ENCODE measurements at regions not wholly inside any gene's neighbourhood (a gene's known extent, or its start where the extent isn't known, plus 50 kb on each side); places are given as distances from the start of the nearest gene placed in this dataset.
"Not testable (repeated sequence)": the region's sequence is repeated elsewhere in the genome, so short reads cannot be mapped to it uniquely, and the experiment has no call there.

DNA sequence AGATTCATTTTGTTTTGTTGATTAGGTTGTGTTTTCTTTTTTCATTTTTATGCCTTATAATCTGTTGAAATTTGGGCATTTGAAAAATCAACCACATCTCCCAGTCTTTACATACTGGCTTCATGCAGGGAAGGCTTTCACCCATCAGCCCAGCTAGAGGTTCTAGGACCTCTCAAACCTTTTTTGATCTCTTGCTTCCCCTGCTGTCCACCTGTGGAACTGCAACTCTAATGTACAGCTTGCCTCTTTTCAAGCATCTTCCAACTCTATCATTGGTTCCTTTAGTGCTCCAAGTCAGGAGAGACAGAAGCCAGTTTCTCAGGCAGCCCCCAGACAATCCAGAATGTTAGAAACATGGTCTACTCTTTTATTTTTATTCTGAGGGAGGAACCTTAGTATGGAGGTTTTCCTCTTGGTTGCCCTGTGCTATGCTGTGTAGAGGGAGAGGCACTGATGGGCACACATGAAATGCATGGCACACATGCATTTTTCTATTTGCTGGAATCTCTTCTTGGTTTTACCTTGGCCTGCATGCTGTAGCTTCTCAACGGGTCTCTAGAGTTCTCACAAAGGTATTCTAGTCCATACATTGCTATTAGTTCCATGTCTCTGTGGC lies 107.2 kb upstream of the L3MBTL4 start:
- DNase-seq: peak in 1 of 51 donors; percentile 12

DNA sequence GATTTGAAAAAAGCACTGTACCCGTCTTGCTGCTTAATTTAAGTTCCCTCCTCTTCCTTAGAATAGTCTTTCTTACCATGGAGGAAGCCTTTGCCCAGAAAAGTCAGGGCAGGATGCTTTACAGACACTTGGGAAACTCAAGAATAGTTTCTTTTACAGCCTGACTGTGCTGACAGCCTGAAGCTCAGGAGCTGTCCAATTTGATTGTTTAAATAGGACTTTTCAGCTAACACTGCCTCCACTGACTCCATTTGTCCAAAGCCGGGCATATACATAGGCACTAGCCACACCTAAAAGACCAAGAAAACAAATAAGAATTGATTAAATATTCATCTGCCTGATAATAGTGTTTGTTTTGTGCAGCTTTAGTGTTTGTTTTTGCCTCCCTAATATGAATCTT lies 110.9 kb upstream of the L3MBTL4 start:
- no peak for DNase-seq

DNA sequence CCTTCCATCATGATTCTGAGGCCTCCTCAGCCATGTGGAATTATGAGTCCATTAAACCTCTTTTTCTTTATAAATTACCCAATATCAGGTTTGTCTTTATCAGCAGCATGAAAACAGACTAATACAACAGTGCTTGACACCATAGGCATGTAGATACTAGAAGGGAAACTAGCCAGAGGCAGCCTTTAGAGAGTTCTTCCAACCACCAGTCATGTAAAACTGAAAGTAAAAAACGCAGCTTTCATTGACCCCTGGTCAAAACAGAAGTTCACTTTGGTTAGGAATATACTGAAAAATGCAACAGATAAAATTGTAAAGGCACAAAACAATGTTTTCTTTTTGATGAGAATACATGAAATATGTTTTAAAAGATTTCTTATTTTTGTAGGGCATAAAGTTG lies 122.8 kb upstream of the L3MBTL4 start:
- no peak for DNase-seq

DNA sequence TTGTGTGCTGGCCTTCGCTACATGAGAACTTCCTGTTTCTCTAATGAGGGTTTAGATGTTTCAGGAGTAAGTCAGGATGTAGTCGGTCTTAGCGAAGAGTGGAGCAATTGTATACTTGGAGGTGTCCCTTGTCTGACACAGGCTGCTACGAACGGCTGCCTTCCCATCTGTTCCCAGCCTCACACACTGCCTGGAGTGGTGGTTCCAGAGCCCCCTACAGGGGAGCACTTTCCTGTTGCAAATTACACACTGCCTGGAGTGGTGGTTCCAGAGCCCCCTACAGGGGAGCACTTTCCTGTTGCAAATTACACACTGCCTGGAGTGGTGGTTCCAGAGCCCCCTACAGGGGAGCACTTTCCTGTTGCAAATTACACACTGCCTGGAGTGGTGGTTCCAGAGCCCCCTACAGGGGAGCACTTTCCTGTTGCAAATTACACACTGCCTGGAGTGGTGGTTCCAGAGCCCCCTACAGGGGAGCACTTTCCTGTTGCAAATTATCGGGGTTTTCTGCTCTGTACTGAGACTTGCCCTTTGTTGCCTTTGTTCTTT lies 126.5 kb upstream of the L3MBTL4 start:
- not testable (repeated sequence) for DNase-seq

DNA sequence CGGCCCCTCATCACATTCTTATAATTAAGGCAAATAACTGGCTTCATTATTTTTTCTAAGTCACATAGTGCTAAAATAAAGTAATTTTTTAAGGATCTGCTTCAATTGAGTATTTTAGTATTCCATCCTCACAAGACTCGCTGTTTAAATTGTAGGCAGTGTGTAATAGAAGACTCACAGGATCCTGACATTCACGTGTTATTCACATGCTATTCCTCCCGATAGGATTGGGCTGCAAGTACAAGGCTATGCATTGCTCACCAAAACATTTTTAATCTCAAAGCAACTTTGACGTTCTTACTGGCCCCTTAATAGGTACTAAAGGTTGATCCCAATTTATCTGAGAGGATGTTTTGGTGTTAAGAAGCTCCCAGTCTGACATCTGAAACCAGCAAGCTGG lies 127.6 kb upstream of the L3MBTL4 start:
- DNase-seq: no peak

DNA sequence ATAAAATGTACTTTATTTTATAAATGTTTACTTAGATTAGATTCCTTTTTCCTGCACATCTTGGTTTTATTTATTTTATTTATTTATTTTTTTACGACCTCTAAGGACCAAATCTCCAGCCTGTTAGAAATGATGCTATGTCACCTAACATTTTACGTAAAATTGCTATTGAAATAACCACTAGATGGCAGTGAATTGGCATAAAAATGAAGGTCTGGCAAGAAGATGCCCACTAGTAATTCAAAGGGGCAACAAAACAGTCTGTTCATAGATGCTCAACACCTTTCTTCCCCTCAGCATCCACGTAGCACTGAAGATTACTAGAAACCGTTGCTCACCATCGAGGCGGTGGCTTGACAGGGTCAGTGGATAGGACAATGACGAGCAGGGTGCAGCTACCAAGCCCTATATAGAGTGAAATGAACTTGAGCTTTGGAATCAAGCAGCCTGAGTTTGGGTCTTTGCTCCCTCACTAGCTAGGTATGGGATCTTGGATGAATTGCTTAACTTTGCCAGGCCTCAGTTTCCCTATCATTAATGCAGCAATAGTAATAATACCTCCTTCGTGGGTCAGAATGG lies 128.7 kb upstream of the L3MBTL4 start:
- DNase-seq: peak in 2 of 51 donors; percentile 3 to 31

DNA sequence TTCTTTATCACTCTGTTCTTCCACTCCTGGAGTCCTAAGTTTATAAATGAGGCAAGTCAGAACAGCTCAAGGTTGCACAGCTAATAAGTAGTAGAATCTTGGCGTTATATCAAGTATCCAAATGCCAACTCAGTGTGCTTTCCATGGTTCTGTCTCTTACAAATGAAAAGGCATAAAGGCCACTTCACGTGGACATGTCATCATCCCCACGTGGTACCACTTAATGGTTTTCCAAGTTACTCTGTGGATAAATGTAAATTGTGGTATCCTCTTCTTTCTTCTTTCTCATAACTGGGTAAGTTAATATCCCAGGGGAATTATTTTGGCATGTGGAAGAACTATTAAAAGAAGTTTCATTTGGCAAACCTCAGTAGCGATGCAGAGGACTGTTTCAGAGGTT lies 131.5 kb upstream of the L3MBTL4 start:
- DNase-seq: no peak

DNA sequence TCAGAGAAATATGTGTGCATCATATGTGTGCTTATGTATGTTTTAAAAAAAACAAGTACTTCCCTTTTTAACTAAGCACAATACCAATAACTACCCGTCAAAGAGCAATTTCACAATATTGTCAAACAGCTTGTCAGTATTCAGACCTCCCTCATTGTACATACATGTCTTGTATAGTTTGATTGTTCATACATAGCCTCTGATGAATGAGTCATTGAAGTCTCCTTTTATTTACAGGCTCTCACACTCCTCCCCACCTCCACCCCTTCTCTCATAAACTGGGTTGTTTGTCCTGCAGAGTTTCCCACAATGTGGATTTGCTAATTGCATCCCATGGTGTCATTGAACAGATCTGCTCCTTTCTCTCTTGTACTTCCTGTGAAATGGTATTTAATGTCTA lies 132.8 kb upstream of the L3MBTL4 start:
- DNase-seq: no peak

DNA sequence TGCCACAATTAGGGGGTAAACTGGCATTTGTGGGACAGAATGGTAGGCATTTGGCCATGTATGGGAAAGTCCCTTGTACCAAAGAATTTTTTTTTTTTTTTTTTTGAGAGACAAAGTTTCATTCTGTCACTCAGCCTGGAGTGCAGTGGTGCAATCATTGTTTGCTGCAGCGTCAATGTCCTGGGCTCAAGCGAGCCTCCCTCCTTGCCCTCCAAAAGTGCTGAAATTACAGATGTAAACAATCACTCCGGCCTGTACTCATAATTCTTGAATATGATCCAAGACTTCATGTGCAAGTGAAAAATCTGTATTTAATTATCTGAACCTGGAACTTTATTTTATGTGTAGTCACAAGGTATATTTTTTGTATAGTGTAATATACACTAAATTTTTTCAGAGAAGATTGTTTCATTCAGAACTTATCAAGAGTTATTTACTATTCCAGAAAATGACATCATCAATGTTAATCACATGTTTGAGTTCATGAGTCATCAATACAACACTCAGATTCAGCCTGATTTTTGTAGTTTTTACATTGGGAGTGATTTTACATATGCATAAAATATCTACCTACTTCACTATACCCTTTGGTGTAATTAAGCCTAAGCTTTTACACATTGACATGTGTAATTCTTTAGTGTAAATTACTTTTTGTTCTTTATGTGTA lies 138.7 kb upstream of the L3MBTL4 start:
- DNase-seq: no peak

DNA sequence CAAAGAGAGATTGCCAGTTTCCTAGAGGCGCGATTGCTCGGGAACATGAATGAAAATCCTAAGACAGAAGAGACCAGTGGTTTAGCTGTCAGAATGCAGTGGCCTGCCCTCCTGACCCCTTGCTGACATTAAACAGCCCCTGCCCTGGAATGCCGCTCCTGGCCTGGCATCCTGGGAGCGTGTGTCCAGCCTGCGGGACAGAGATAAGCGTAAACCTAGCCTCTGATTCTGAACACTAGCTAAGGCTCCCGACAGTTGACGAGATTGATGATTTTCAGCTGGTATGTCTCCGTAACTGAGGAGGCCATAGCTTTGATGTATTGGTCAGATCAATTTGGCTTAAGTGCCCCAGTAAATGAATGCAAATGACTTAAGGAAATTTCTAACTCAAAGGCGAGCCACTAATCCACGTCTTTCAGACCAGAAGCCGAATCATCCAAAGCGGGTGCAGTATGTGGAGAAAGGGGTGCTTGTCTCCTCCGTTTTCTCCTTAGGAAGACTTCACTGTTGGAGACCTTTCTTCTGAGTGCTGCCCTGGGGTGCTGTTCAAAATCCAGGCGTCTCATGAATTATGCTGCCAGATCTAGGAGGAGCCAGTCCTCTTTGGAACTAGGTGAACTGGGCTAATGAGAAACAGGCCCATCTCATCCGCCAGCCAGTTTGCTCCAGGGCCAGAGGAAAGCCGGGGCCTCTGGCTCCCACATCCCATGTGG lies 142.5 kb upstream of the L3MBTL4 start:
- DNase-seq: no peak

DNA sequence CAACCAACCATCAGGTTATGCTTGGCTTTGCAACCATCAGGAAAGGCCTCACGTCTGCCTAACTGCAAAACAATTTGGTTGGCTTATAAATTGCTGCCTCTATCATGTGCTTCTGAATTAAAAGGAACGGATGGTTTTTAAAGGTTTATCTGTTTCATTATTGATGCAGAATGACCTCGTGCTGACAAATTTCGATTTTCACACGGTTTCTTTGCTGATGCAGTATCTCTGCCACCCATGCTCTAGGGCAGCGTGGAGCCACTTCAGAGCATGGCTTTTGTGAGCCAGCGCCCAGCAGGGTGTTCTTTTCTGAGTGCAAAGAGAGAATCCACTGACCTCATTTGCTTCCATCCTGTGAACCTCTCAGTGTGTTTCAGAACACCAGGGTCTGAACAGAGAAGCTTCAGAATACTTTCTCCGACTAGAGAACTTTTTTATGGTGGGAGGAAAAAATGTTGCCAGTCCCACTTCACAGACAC lies 143.1 kb upstream of the L3MBTL4 start:
- peak in 1 of 51 donors; percentile 4 for DNase-seq

DNA sequence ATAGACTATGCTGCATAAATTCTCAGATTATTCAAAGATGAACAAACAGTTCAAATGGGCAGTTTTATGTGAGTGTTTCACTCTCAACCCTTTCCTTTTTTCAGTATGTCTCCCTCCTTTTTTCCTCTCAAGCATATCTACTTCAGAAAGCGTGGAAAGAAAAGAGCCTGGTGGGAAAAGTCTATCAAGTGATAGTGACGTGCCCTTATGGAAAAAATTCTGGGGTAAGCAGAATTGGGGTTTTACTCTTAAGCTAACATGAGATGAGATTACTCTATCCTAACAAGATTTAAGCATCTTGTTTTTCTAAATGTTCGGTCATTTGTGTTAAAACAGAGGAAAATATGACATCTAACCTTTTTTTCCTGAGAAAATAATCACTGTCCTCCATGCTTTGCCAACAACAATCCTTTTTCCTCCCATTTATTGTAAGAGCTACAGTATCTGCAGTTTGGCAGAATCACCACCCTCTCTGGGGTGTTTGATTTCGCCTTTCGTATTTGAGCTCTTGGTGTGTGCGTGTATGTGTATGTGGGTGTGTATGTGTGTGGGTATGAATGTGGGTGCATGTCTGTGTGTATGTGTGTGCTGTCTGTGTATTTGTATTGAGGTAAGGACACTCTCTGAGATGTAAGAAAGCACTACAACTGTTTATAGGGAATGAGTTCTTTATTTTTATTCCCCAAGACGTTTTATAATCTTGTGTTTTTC lies 143.9 kb upstream of the L3MBTL4 start:
- DNase-seq: no peak

DNA sequence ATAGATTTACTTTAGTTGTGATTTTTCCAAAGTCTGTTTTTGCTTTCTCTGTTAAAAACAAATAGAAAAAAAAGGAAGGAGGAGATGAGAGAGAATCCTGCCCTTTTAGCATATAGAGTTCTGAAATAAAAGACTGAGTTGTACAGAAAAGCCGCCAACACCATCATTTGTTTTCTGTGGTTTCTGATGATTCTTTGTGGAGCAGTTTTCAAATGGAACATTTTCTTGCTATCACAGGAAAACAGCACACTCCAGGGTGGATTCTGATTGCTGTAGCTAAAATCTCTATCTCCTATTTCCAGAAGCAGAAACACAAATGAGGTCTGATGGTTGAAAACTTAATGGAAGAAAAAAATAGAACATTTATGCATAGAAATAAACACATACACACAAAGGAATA lies 144.6 kb upstream of the L3MBTL4 start:
- no peak for DNase-seq

DNA sequence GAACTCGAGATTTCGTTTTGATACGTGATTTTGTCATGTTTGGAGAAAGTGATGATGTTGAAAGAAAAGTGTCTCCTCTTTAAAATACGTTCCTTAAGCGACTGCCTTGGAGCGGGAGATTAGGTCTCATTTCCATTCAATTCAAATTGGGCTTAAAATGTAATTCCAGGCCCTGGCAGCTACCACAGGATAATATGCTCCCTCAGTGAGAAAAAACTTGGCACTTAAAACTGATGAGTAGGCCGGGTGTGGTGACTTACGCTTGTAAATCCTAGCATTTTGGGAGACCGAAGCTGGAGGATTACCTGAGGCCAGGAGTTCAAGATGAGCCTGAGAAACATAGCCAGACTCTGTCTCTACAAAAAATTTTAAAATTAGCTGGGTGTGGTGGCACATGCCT lies 146.3 kb upstream of the L3MBTL4 start:
- no peak for DNase-seq

DNA sequence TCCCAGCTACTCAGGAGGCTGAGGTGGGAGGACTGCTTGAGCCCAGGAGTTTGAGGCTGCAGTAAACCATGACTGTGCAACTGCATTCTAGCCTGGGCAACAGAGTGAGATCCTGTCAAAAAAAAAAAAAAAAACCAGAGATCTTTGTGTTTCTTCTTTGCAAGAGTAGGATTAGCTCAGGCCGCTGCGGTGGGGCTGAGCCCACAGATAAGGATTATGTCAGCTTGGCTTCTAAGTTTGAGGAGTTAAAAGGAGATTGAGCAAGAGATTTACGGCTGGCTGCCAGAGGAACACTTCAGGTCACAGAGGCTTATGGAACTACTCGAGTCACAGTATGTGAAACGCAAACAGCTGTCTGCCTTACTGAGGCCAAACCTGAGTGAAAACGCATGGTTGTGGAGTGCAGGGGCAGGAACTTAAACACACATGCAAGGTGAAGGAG lies 146.7 kb upstream of the L3MBTL4 start:
- no peak for DNase-seq

DNA sequence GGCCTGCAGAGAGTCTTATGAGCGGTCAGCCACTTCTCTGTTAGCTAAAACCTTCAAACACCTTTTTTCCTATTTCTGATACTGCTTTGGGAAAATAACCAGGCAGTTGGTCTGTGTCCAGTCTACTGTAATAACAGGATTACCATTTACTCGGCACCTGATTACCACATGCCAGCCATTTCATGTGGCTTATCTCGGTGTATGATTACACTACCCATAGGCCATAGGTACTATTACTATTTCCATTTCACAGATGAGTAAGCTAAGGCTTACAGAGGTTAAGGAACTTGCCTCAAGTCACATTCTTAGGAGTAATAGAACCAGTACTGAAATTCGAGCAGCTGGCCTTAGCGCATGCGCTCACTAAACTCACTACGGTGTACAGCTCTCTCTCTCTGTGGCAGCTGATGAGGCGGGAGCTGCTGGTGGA lies 147.2 kb upstream of the L3MBTL4 start:
- DNase-seq: no peak

DNA sequence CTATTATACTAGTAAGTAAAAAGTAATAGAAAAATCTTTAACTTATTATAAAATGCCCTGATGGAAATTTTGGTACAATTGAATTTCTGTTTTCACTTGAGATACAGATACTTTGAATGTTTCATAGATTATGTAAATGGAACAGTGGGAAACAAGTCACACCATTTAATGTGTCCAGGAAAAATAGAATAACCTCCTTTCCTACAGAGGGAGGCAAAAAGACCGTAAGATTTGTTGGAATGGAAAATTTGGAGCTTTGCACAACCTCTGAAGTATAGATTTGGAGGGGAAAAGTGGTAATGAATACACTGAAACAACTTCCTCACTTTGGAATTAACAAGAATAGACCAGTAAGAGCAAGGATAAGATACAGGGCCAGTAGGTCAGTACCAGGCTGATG lies 149.2 kb upstream of the L3MBTL4 start:
- no peak for DNase-seq

DNA sequence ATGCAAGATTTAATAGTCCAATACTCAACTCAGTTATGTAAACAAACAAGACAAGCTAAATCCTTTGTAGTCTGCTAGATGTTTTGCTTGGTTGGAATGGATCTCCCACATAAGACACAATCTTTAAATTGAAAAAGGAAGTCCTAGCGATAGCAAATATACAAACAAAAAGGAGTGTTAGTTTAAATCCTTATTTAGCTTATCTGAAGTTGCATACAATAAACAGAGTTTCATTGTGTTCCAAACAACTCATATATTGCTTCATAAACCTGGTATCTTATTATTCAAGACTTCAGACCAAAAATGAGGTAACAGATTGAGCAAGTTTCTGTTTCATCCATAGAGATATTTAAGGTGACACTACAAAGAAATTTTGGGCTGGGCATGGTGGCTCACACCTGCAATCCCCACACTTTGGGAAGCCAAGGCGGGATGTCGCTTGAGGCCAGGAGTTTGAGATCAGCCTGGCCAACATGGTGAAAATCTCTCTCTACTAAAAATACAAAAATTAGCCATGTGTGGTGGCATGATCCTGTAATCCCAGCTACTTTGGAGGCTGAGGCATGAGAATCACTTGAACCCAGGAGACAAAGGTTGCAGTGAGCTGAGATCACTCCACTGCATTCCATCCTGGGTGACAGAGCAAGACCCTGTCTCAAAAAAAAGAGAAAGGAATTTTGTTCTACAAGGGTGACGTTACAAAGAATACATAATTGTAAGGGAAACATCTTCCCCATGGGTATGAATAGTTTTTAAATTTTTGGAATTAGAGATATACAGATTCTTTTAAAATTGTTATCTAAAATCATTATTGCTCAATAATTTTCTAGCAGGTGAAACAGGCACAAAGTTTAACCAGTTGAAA lies 150.5 kb upstream of the L3MBTL4 start:
- no peak for DNase-seq

DNA sequence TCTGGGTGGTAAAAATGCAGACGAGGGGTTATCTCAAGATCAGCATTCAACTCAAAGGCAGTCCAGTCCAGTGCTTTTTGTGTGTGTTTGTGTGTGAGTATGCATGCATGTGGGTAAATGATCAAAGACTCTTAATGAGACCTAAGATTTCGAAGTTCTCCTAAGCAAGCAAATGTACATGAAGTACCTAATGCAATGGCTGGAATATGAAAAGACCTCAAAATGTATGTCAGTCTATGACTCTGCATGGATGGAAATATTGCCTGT lies 151.0 kb upstream of the L3MBTL4 start:
- no peak for DNase-seq

DNA sequence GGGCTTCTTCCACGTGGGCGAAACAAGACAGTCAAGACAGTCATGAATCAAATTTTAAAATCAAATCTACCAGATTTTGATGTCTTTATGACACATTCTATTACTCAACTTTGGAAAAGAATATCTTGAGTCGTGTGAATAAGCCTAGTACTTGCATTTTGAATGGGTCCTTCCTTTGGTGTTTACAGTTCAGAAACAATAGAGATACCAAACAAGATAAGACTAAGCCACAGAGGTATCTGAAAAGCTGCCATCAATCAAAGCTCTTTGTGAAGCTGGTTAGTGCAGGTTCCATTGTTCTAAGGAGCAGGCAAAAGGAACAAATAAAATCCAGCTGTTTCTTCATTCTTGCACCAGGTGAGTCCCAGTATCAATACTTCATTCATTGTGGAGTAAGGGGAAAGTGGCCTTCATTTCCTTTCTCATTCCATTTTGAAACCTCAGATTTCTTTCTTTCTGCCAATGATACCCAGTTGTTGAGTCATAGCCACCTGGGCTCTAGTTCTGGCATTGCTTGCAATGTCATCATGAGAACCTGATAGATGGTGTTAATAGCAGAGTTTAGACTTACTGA lies 151.7 kb upstream of the L3MBTL4 start:
- DNase-seq: no peak

Data from hypothalamus (tissue), 51 donors.